Hepatocyte (in vitro differentiated cells): ENCODE measurements at regions not wholly inside any gene's neighbourhood (a gene's known extent, or its start where the extent isn't known, plus 50 kb on each side); places are given as distances from the start of the nearest gene placed in this dataset.

Experiments used
- DNase-seq: peaks from one replicate; pipeline ENCODE4 v3.0.0-alpha.2; 2016; ENCODE audit warnings: low spot score
- H2AFZ ChIP-seq: fragments of 200-600 bp; sonication (generic); 2 replicates; pipeline ENCODE4 v1.6.0; 2016; ENCODE audit warnings: antibody characterized with exemption, mild to moderate bottlenecking
- H3K27ac ChIP-seq: fragments of 200-600 bp; sonication (generic); 2 replicates; pipeline ENCODE4 v1.5.1; 2016; ENCODE audit warnings: mild to moderate bottlenecking
- H3K27me3 ChIP-seq: fragments of 200-600 bp; sonication (generic); 2 replicates; pipeline ENCODE4 v1.6.1; 2016
- H3K36me3 ChIP-seq: fragments of 200-600 bp; sonication (generic); replicated peaks from 2 replicates; pipeline ENCODE4 v1.5.1; 2016; ENCODE audit warnings: low read depth; ENCODE audit not compliant: insufficient read depth
- H3K4me1 ChIP-seq: fragments of 200-600 bp; sonication (generic); 2 replicates; pipeline ENCODE4 v1.5.1; 2016; ENCODE audit warnings: mild to moderate bottlenecking, moderate library complexity; ENCODE audit not compliant: insufficient read depth
- H3K4me2 ChIP-seq: fragments of 200-600 bp; sonication (generic); 2 replicates; pipeline ENCODE4 v1.6.0; 2016
- H3K4me3 ChIP-seq: fragments of 200-600 bp; sonication (generic); 2 replicates; pipeline ENCODE4 v1.5.1; 2016; ENCODE audit warnings: mild to moderate bottlenecking
- H3K79me2 ChIP-seq: fragments of 200-600 bp; sonication (generic); 2 replicates; pipeline ENCODE4 v1.6.0; 2017; ENCODE audit warnings: mild to moderate bottlenecking
- H3K9me2 ChIP-seq: fragments of 200-600 bp; sonication (generic); replicated peaks from 2 replicates; pipeline ENCODE4 v1.6.0; 2017; ENCODE audit warnings: mild to moderate bottlenecking; ENCODE audit not compliant: insufficient read depth
- H3K9me3 ChIP-seq: fragments of 200-600 bp; sonication (generic); 2 replicates; pipeline ENCODE4 v1.5.1; 2016; ENCODE audit warnings: low read depth, mild to moderate bottlenecking
- H4K20me1 ChIP-seq: fragments of 200-600 bp; sonication (generic); 2 replicates; pipeline ENCODE4 v1.6.0; 2016; ENCODE audit warnings: mild to moderate bottlenecking; ENCODE audit not compliant: insufficient read depth, poor library complexity, severe bottlenecking
- EZH2 ChIP-seq: fragments of 200-600 bp; sonication (generic); IDR thresholded peaks from 2 replicates; pipeline ENCODE4 v1.6.1; 2016; ENCODE audit warnings: antibody characterized with exemption, mild to moderate bottlenecking, borderline replicate concordance
- EZH2phosphoT487 ChIP-seq: fragments of 200-600 bp; sonication (generic); IDR thresholded peaks from one replicate; pipeline ENCODE4 v1.6.1; 2018; ENCODE audit warnings: antibody characterized with exemption, mild to moderate bottlenecking, low read depth, moderate library complexity; ENCODE audit not compliant: unreplicated experiment, severe bottlenecking
- WGBS: methylation state at CpG from one replicate; pipeline ENCODE4 v1.1.6; 2016; ENCODE audit warnings: low lambda C conversion rate; ENCODE audit errors: missing lambda C conversion rate; 5-methylcytosine and 5-hydroxymethylcytosine counted together
- TF ChIP-seq, protein P1 (sequence below): fragments of 200-600 bp; sonication (generic); IDR thresholded peaks from 2 replicates; pipeline ENCODE4 v1.5.1; 2016; ENCODE audit warnings: antibody characterized with exemption, mild to moderate bottlenecking; ENCODE audit not compliant: poor library complexity

DNA sequence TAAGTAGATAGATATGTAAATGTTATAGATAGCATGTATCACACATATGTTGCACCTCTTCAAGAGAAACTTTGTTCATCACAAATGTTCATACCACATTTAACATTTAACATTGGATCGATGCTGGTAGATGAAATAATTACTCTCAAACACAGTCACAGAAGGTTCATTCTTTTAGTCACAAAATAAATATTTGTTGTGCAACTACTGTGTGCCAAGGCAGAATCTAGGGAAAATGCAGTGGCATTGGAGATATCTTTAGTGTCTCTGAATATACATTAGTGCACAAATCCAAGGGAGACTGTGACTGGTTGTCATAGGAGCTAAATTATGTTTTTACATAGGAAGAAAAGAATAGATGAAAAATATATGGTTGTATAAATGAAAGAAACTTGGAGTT is 535.7 kb downstream of the BRINP3 start:
- no peak overlapping the region for H3K4me2 ChIP-seq
- H3K9me2 ChIP-seq, result no peaks in the 10 kb centered on the region
- H3K27ac ChIP-seq, result no peak overlapping the region
- no peaks in the 10 kb centered on the region for H3K4me1 ChIP-seq
- H3K79me2 ChIP-seq, result no peaks in the 10 kb centered on the region
- no peaks in the 10 kb centered on the region for H4K20me1 ChIP-seq
- 89% methylated on average over 1 of the region's 1 CpG for WGBS
- H3K36me3 ChIP-seq, result no peaks in the 10 kb centered on the region
- no peak overlapping the region for H2AFZ ChIP-seq
- no peaks in the 10 kb centered on the region for H3K27me3 ChIP-seq
- no peaks in the 10 kb centered on the region for H3K9me3 ChIP-seq
- no peak for TF ChIP-seq EZH2
- no peak for TF ChIP-seq EZH2phosphoT487
- TF ChIP-seq, protein P1, sequence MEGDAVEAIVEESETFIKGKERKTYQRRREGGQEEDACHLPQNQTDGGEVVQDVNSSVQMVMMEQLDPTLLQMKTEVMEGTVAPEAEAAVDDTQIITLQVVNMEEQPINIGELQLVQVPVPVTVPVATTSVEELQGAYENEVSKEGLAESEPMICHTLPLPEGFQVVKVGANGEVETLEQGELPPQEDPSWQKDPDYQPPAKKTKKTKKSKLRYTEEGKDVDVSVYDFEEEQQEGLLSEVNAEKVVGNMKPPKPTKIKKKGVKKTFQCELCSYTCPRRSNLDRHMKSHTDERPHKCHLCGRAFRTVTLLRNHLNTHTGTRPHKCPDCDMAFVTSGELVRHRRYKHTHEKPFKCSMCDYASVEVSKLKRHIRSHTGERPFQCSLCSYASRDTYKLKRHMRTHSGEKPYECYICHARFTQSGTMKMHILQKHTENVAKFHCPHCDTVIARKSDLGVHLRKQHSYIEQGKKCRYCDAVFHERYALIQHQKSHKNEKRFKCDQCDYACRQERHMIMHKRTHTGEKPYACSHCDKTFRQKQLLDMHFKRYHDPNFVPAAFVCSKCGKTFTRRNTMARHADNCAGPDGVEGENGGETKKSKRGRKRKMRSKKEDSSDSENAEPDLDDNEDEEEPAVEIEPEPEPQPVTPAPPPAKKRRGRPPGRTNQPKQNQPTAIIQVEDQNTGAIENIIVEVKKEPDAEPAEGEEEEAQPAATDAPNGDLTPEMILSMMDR, result no peak
- no peak overlapping the region for H3K4me3 ChIP-seq
- no peak for DNase-seq

GRCh38 chr1:189958756-189959155 is 518.9 kb downstream of the BRINP3 start:
- peaks cover 14% of the 10 kb centered on the region for H3K4me1 ChIP-seq
- TF ChIP-seq, protein P1, result no peak
- no peak for TF ChIP-seq EZH2
- TF ChIP-seq EZH2phosphoT487, result no peak
- no peak overlapping the region for H3K27ac ChIP-seq
- no peaks in the 10 kb centered on the region for H3K79me2 ChIP-seq
- H3K9me2 ChIP-seq, result no peaks in the 10 kb centered on the region
- DNase-seq, result no peak
- no peaks in the 10 kb centered on the region for H3K27me3 ChIP-seq
- H3K36me3 ChIP-seq, result no peaks in the 10 kb centered on the region
- WGBS, result 97% methylated on average over 1 of the region's 1 CpG
- no peak overlapping the region for H3K4me2 ChIP-seq
- no peak overlapping the region for H2AFZ ChIP-seq
- no peaks in the 10 kb centered on the region for H3K9me3 ChIP-seq
- no peaks in the 10 kb centered on the region for H4K20me1 ChIP-seq
- H3K4me3 ChIP-seq, result no peak overlapping the region

GRCh38 chr1:189960769-189961168 is 516.9 kb downstream of the BRINP3 start:
- H3K4me3 ChIP-seq, result no peak overlapping the region
- WGBS, result 50% methylated on average over 1 of the region's 1 CpG
- no peak for DNase-seq

More at GRCh38 chr1:189960769-189961168, 516.9 kb downstream of the BRINP3 start:
- H3K4me2 ChIP-seq, result no peak overlapping the region
- no peaks in the 10 kb centered on the region for H3K9me3 ChIP-seq
- H3K79me2 ChIP-seq, result no peaks in the 10 kb centered on the region
- no peak for TF ChIP-seq EZH2
- TF ChIP-seq EZH2phosphoT487, result no peak
- TF ChIP-seq, protein P1, result no peak
- no peaks in the 10 kb centered on the region for H3K27me3 ChIP-seq
- H3K27ac ChIP-seq, result no peak overlapping the region
- peaks cover 14% of the 10 kb centered on the region for H3K4me1 ChIP-seq
- no peaks in the 10 kb centered on the region for H3K9me2 ChIP-seq
- no peaks in the 10 kb centered on the region for H3K36me3 ChIP-seq
- H4K20me1 ChIP-seq, result no peaks in the 10 kb centered on the region
- no peak overlapping the region for H2AFZ ChIP-seq
